AG09309 (cell line): ENCODE measurements at regions not wholly inside any gene's neighbourhood (a gene's known extent, or its start where the extent isn't known, plus 50 kb on each side); places are given as distances from the start of the nearest gene placed in this dataset.

Experiments used
- DNase-seq: peaks from one replicate; pipeline ENCODE4 v3.0.0-alpha.2; 2010; ENCODE audit warnings: low read depth
- H3K4me3 ChIP-seq: 2 replicates; pipeline ENCODE4 v1.5.1; 2011; ENCODE audit warnings: mild to moderate bottlenecking, low read depth, low read length, moderate library complexity; ENCODE audit not compliant: control insufficient read depth
- CTCF ChIP-seq: IDR thresholded peaks from 2 replicates; pipeline ENCODE4 v1.5.1; 2011; ENCODE audit warnings: mild to moderate bottlenecking, low read depth, low read length, inconsistent platforms; ENCODE audit not compliant: insufficient read depth, control insufficient read depth; ENCODE audit errors: missing control alignments

GRCh38 chr2:226357816-226358215 is 441.8 kb downstream of the IRS1 start:
- DNase-seq = no peak
- H3K4me3 ChIP-seq = no peak overlapping the region
- no peak for TF ChIP-seq CTCF

GRCh38 chr2:226355600-226355999 is 444.0 kb downstream of the IRS1 start:
- no peak overlapping the region for H3K4me3 ChIP-seq
- no peak for DNase-seq
- no peak for TF ChIP-seq CTCF

GRCh38 chr2:226354434-226354833 is 445.2 kb downstream of the IRS1 start:
- DNase-seq = no peak
- TF ChIP-seq CTCF = no peak
- H3K4me3 ChIP-seq = no peak overlapping the region

- no peak for TF ChIP-seq CTCF
- H3K4me3 ChIP-seq = no peak overlapping the region
- no peak for DNase-seq
These were observed 446.6 kb downstream of the IRS1 start for GRCh38 chr2:226352941-226353560.

GRCh38 chr2:226351711-226352110 is 447.9 kb downstream of the IRS1 start:
- H3K4me3 ChIP-seq = no peak overlapping the region
- no peak for DNase-seq
- TF ChIP-seq CTCF = no peak

- no peak for DNase-seq
- H3K4me3 ChIP-seq = no peak overlapping the region
- TF ChIP-seq CTCF = no peak
These were observed 460.0 kb downstream of the IRS1 start for GRCh38 chr2:226339616-226340015.

- no peak for TF ChIP-seq CTCF
- no peak overlapping the region for H3K4me3 ChIP-seq
- DNase-seq = no peak
These were observed 460.8 kb downstream of the IRS1 start for GRCh38 chr2:226338825-226339224.
